ENCODE measurements at regions not wholly inside any gene's neighbourhood (a gene's known extent, or its start where the extent isn't known, plus 50 kb on each side); places are given as distances from the start of the nearest gene placed in this dataset.

DNA sequence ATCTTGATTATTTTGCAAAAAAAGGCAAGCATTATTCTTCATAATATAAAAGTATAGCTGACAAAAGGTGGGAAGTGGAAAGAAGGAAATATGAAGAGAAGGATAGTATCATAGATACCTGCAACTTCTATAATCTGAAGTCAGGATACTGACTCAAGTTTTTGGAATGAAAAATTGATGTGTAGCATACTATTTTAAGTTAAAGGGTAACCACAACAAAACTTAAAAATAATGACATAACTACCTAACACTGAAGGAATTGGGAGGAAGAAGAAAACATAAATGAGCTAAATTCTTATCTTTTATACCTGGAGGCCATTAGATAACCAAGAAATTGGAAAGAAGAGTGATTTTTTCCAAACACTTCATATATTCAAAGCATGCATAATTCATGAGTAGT lies 51.8 kb upstream of the TLE1 start:
- Mint-ChIP-seq H3K4me3 (no peak overlapping the region), H3K9me3 (peaks cover 8% of the 10 kb centered on the region), H3K36me3 (no peaks in the 10 kb centered on the region), H3K27me3 (no peaks in the 10 kb centered on the region), H3K4me1 (ENCODE audit: unreplicated experiment) (peaks cover 5% of the 10 kb centered on the region), H3K27ac (no peak overlapping the region)
- TF ChIP-seq, protein P1, sequence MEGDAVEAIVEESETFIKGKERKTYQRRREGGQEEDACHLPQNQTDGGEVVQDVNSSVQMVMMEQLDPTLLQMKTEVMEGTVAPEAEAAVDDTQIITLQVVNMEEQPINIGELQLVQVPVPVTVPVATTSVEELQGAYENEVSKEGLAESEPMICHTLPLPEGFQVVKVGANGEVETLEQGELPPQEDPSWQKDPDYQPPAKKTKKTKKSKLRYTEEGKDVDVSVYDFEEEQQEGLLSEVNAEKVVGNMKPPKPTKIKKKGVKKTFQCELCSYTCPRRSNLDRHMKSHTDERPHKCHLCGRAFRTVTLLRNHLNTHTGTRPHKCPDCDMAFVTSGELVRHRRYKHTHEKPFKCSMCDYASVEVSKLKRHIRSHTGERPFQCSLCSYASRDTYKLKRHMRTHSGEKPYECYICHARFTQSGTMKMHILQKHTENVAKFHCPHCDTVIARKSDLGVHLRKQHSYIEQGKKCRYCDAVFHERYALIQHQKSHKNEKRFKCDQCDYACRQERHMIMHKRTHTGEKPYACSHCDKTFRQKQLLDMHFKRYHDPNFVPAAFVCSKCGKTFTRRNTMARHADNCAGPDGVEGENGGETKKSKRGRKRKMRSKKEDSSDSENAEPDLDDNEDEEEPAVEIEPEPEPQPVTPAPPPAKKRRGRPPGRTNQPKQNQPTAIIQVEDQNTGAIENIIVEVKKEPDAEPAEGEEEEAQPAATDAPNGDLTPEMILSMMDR (conservative IDR thresholded peaks at IDR 0.05), result no peak
- DNase-seq (ENCODE audit: extremely low spot score, unreplicated experiment), result no peak

DNA sequence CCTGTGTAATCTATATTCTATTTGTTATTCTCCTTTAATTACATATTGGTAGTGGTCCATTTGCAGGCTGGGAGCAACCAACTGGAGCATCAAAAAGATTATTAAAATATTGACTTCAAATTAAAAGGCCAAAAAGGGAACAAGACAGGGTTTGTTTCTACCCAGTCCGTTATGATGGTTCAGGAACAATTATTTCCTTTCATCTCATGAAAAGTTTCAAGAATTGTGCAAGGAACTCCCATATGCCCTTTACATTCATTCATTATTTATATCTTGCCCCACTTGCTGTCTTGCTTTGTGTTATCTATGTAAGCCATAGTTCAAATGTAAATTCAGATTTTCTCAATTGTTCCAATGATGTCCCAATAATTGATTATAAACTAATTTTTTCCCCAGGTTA lies 58.7 kb upstream of the TLE1 start:
- no peak overlapping the region for H3K4me3 Mint-ChIP-seq
- H3K9me3 Mint-ChIP-seq, result peaks cover 6% of the 10 kb centered on the region
- no peaks in the 10 kb centered on the region for H3K27me3 Mint-ChIP-seq
- H3K4me1 Mint-ChIP-seq (ENCODE audit: unreplicated experiment), result no peaks in the 10 kb centered on the region
- H3K36me3 Mint-ChIP-seq, result peaks cover 3% of the 10 kb centered on the region
- TF ChIP-seq, protein P1 (conservative IDR thresholded peaks at IDR 0.05), result no peak
- H3K27ac Mint-ChIP-seq, result no peak overlapping the region
- DNase-seq (ENCODE audit: extremely low spot score, unreplicated experiment), result no peak

DNA sequence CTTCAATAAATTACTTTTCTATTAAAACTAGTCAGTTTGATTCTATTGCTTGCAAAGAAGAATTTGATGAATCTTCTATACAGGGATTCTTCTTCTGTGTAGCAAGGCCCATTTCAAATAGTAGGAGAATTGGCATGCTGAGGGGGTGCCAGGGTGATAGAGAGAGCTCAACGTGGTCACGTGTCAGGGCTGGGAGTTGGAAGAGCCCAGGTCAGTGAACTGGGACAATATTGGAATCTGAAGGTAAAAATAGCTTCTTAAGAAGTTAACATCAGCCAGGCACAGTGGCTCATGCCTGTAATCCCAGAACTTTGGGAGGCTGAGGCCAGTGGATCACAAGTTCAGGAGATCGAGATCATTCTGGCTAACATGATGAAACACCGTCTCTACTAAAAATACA lies 64.1 kb upstream of the TLE1 start:
- Mint-ChIP-seq H3K27me3 (peaks cover 3% of the 10 kb centered on the region), H3K4me3 (no peak overlapping the region), H3K27ac (no peak overlapping the region), H3K36me3 (peaks cover 3% of the 10 kb centered on the region), H3K9me3 (peaks cover 6% of the 10 kb centered on the region), H3K4me1 (ENCODE audit: unreplicated experiment) (peaks cover 18% of the 10 kb centered on the region)
- TF ChIP-seq, protein P1 (conservative IDR thresholded peaks at IDR 0.05), result no peak
- no peak for DNase-seq (ENCODE audit: extremely low spot score, unreplicated experiment)

DNA sequence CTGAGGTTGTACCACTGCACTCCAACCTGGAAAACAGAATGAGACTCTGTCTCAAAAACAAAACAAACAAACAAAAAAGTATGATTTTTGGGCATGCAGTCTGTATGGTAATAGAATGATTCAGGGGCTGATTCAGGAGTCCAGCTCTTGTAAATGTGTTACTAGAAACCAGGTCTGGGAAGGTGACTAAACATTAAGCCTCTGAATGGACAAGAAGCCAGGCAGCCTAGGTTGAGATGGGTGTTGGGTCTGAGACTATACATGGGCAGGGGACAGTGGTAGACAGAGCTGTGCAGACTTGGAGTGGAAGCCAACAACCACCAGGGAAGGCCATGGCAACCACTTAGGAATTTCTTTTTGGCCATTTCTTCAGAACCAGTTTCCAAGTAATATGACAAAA lies 64.9 kb upstream of the TLE1 start:
- peaks cover 3% of the 10 kb centered on the region for H3K36me3 Mint-ChIP-seq
- TF ChIP-seq, protein P1 (conservative IDR thresholded peaks at IDR 0.05), result no peak

DNA sequence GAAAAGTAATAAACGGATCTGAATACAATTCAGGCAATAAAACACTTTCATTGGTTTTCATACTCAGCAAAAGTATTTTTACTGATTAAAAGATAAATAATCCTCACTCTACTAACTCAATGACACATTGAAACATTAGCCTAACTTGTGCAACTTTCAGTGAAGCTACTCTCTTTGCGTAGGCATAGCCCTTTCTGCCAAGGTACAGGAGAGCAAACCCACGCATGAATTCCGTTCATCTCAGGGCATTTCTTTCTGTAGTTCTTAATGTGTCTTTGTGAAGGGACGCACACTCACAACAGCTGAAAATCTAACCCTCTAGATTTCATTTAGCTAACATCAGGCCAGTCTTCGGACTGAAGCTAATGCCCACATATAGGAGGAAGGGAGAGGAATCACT lies 66.4 kb upstream of the TLE1 start:
- no peak overlapping the region for H3K27ac Mint-ChIP-seq
- TF ChIP-seq, protein P1 (conservative IDR thresholded peaks at IDR 0.05), result no peak

More for the DNA sequence above, 64.9 kb upstream of the TLE1 start:
- H3K27ac Mint-ChIP-seq, result no peak overlapping the region
- peaks cover 6% of the 10 kb centered on the region for H3K9me3 Mint-ChIP-seq
- DNase-seq (ENCODE audit: extremely low spot score, unreplicated experiment), result no peak
- no peak overlapping the region for H3K4me3 Mint-ChIP-seq
- peaks cover 18% of the 10 kb centered on the region for H3K4me1 Mint-ChIP-seq (ENCODE audit: unreplicated experiment)
- H3K27me3 Mint-ChIP-seq, result peaks cover 3% of the 10 kb centered on the region

DNA sequence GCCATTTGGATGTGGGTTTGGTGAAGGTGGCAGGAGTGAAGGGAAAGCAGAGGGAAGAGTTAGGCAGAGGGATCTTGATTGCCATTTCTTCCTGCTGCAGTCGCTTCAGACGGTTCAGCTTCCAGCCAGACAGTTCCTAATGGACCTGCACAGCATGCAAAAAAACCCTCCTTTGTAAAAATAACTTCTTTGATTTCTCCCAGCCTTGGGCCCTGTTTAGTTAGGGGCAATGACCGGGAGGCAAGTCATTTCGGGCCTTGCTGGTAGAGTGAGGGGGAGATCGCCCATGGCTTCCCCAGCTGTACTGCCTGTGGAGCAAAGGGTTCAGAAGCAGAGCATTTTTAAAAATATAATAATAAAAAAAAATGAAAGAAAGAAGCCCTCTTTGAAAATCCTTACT lies 67.2 kb upstream of the TLE1 start:
- Mint-ChIP-seq H3K27ac (no peak overlapping the region), H3K9me3 (no peaks in the 10 kb centered on the region), H3K27me3 (peaks cover 3% of the 10 kb centered on the region), H3K36me3 (no peaks in the 10 kb centered on the region), H3K4me1 (ENCODE audit: unreplicated experiment) (peaks cover 18% of the 10 kb centered on the region), H3K4me3 (no peak overlapping the region)
- DNase-seq (ENCODE audit: extremely low spot score, unreplicated experiment), result no peak
- TF ChIP-seq, protein P1 (conservative IDR thresholded peaks at IDR 0.05), result no peak

More for the DNA sequence above, 66.4 kb upstream of the TLE1 start:
- peaks cover 18% of the 10 kb centered on the region for H3K4me1 Mint-ChIP-seq (ENCODE audit: unreplicated experiment)
- H3K4me3 Mint-ChIP-seq, result no peak overlapping the region
- H3K27me3 Mint-ChIP-seq, result peaks cover 3% of the 10 kb centered on the region
- no peak for DNase-seq (ENCODE audit: extremely low spot score, unreplicated experiment)
- H3K9me3 Mint-ChIP-seq, result no peaks in the 10 kb centered on the region
- H3K36me3 Mint-ChIP-seq, result no peaks in the 10 kb centered on the region
